OCI-LY1 (cell line): ENCODE measurements at regions not wholly inside any gene's neighbourhood (a gene's known extent, or its start where the extent isn't known, plus 50 kb on each side); places are given as distances from the start of the nearest gene placed in this dataset.

Experiments
- H2AFZ ChIP-seq: fragments of 200-600 bp; sonication (generic), shearing (Covaris generic); 2 replicates; pipeline ENCODE4 v1.6.0; 2014; ENCODE audit warnings: antibody characterized with exemption, mild to moderate bottlenecking, low read length
- H3F3A ChIP-seq: fragments of 200-600 bp; sonication (generic), shearing (Covaris generic); 2 replicates; pipeline ENCODE4 v1.6.0; 2014; ENCODE audit warnings: mild to moderate bottlenecking, antibody characterized with exemption, low read length, moderate library complexity; ENCODE audit not compliant: insufficient read depth
- H3K27ac ChIP-seq: fragments of 200-600 bp; sonication (generic); 2 replicates; pipeline ENCODE4 v1.5.1; 2014; ENCODE audit warnings: low read length, mixed run types, mild to moderate bottlenecking, low read depth; ENCODE audit not compliant: poor library complexity, severe bottlenecking
- H3K27me3 ChIP-seq: fragments of 200-600 bp; sonication (generic); 2 replicates; pipeline ENCODE4 v1.6.0; 2014; ENCODE audit warnings: antibody characterized with exemption, mild to moderate bottlenecking, low read length, moderate library complexity; ENCODE audit not compliant: insufficient read depth
- H3K36me3 ChIP-seq: fragments of 200-600 bp; sonication (generic); 2 replicates; pipeline ENCODE4 v1.6.1; 2014; ENCODE audit warnings: mild to moderate bottlenecking, antibody characterized with exemption, low read length, moderate library complexity, mixed read lengths; ENCODE audit not compliant: insufficient read depth
- H3K4me1 ChIP-seq: fragments of 200-600 bp; sonication (generic); 2 replicates; pipeline ENCODE4 v1.5.1; 2014; ENCODE audit warnings: mild to moderate bottlenecking, low read length, moderate library complexity; ENCODE audit not compliant: insufficient read depth, severe bottlenecking
- H3K4me2 ChIP-seq: fragments of 200-600 bp; sonication (generic), shearing (Covaris generic); 2 replicates; pipeline ENCODE4 v1.6.1; 2014; ENCODE audit warnings: low read length
- H3K4me3 ChIP-seq: fragments of 200-600 bp; sonication (generic); 2 replicates; pipeline ENCODE4 v1.5.1; 2014; ENCODE audit warnings: low read length, low read depth, mild to moderate bottlenecking, mixed read lengths; ENCODE audit not compliant: poor library complexity, severe bottlenecking
- H3K79me2 ChIP-seq: fragments of 200-600 bp; shearing (Covaris generic); 2 replicates; pipeline ENCODE4 v1.6.1; 2016; ENCODE audit warnings: mixed run types, low read length, mixed read lengths; ENCODE audit not compliant: insufficient read depth
- H3K9ac ChIP-seq: fragments of 200-600 bp; sonication (generic), shearing (Covaris generic); 2 replicates; pipeline ENCODE4 v1.6.1; 2014; ENCODE audit warnings: mild to moderate bottlenecking, low read length, mixed read lengths
- H3K9me2 ChIP-seq: fragments of 200-600 bp; sonication (generic), shearing (Covaris generic); 2 replicates; pipeline ENCODE4 v1.6.1; 2014; ENCODE audit warnings: low read depth, mild to moderate bottlenecking, low read length, mixed read lengths
- H3K9me3 ChIP-seq: fragments of 200-600 bp; shearing (Covaris generic); 2 replicates; pipeline ENCODE4 v1.6.1; 2014; ENCODE audit warnings: low read length, mixed read lengths
- H4K20me1 ChIP-seq: fragments of 200-600 bp; sonication (generic), shearing (Covaris generic); 2 replicates; pipeline ENCODE4 v1.6.0; 2016; ENCODE audit warnings: mild to moderate bottlenecking, low read length; ENCODE audit not compliant: insufficient read depth
- EZH2 ChIP-seq: fragments of 200-600 bp; sonication (generic), shearing (Covaris generic); IDR thresholded peaks from 2 replicates; pipeline ENCODE4 v1.8.0; 2017; ENCODE audit warnings: borderline replicate concordance, mixed run types, mild to moderate bottlenecking, antibody characterized with exemption, low read length, moderate library complexity, mixed read lengths
- TF ChIP-seq, protein P1 (sequence below): fragments of 200-600 bp; sonication (generic), shearing (Covaris generic); IDR thresholded peaks from 2 replicates; pipeline ENCODE4 v1.5.1; 2017; ENCODE audit warnings: mild to moderate bottlenecking, antibody characterized with exemption, low read length, moderate library complexity, mixed read lengths

DNA sequence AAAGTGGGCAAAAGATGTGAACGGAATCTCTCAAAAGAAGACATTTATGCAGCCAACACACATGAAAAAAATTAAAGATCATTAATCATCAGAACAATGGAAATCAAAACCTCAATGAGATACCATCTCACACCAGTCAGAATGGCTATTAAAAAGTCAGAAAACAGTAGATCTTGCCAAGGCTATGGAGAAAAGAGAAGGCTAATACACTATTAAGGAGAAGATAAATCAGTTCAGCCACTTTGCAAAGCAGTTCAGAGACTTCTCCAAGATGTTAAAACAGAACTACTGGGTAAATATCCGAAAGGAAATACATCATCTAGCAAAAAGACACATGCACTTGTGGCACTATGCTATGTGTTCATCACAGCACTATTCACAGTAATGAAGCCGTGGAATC is 388.2 kb upstream of the LUZP2 start:
- no peaks in the 10 kb centered on the region for H4K20me1 ChIP-seq
- H3K4me1 ChIP-seq, result no peaks in the 10 kb centered on the region
- no peaks in the 10 kb centered on the region for H3K27me3 ChIP-seq
- H3K36me3 ChIP-seq, result no peaks in the 10 kb centered on the region
- no peaks in the 10 kb centered on the region for H3K79me2 ChIP-seq
- no peaks in the 10 kb centered on the region for H3F3A ChIP-seq
- no peak overlapping the region for H3K4me2 ChIP-seq
- no peak overlapping the region for H2AFZ ChIP-seq
- no peak overlapping the region for H3K9ac ChIP-seq
- no peaks in the 10 kb centered on the region for H3K9me3 ChIP-seq
- H3K9me2 ChIP-seq, result no peaks in the 10 kb centered on the region
- no peak overlapping the region for H3K4me3 ChIP-seq
- no peak overlapping the region for H3K27ac ChIP-seq
- no peak for TF ChIP-seq EZH2
- TF ChIP-seq, protein P1, sequence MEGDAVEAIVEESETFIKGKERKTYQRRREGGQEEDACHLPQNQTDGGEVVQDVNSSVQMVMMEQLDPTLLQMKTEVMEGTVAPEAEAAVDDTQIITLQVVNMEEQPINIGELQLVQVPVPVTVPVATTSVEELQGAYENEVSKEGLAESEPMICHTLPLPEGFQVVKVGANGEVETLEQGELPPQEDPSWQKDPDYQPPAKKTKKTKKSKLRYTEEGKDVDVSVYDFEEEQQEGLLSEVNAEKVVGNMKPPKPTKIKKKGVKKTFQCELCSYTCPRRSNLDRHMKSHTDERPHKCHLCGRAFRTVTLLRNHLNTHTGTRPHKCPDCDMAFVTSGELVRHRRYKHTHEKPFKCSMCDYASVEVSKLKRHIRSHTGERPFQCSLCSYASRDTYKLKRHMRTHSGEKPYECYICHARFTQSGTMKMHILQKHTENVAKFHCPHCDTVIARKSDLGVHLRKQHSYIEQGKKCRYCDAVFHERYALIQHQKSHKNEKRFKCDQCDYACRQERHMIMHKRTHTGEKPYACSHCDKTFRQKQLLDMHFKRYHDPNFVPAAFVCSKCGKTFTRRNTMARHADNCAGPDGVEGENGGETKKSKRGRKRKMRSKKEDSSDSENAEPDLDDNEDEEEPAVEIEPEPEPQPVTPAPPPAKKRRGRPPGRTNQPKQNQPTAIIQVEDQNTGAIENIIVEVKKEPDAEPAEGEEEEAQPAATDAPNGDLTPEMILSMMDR, result no peak

DNA sequence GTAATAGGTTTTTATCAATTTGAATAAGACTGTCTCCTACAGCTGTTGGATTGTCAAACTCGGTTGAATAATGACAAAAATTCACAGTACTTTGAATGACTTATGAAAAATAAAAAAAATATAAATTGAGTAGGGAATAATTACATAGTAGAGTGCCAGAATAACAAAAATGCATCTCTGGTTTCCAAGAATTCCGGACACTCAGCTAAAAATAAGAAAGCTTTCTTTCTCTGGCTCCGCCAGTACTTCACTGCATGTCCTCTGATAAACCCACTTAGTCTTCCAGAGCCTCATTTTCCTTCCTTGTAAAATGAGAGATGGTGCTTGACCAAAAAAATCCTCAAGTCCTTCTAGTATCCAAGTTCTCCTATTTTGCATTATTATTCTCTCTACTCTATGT is 374.6 kb upstream of the LUZP2 start:
- Histone ChIP-seq H4K20me1 (no peaks in the 10 kb centered on the region), H3K4me1 (no peaks in the 10 kb centered on the region), H3K9ac (no peak overlapping the region), H3K36me3 (no peaks in the 10 kb centered on the region), H2AFZ (no peak overlapping the region), H3K4me2 (no peak overlapping the region), H3K27me3 (no peaks in the 10 kb centered on the region), H3K27ac (no peak overlapping the region), H3K9me2 (no peaks in the 10 kb centered on the region), H3F3A (no peaks in the 10 kb centered on the region), H3K79me2 (no peaks in the 10 kb centered on the region), H3K9me3 (no peaks in the 10 kb centered on the region), H3K4me3 (no peak overlapping the region)
- TF ChIP-seq, protein P1, result no peak
- TF ChIP-seq EZH2, result no peak

GRCh38 chr11:24124876-24125275 is 372.0 kb upstream of the LUZP2 start:
- H3K4me1 ChIP-seq, result no peaks in the 10 kb centered on the region
- H3F3A ChIP-seq, result no peaks in the 10 kb centered on the region
- H4K20me1 ChIP-seq, result no peaks in the 10 kb centered on the region
- H3K4me3 ChIP-seq, result no peak overlapping the region
- no peak overlapping the region for H2AFZ ChIP-seq
- H3K36me3 ChIP-seq, result no peaks in the 10 kb centered on the region
- H3K9me3 ChIP-seq, result no peaks in the 10 kb centered on the region
- TF ChIP-seq EZH2, result no peak
- TF ChIP-seq, protein P1, result no peak
- no peak overlapping the region for H3K4me2 ChIP-seq
- H3K79me2 ChIP-seq, result no peaks in the 10 kb centered on the region
- H3K27ac ChIP-seq, result no peak overlapping the region
- H3K9ac ChIP-seq, result no peak overlapping the region
- no peaks in the 10 kb centered on the region for H3K27me3 ChIP-seq
- no peaks in the 10 kb centered on the region for H3K9me2 ChIP-seq
